ENCODE measurements at regions not wholly inside any gene's neighbourhood (a gene's known extent, or its start where the extent isn't known, plus 50 kb on each side); places are given as distances from the start of the nearest gene placed in this dataset.
"Not testable (repeated sequence)": the region's sequence is repeated elsewhere in the genome, so short reads cannot be mapped to it uniquely, and the experiment has no call there.

DNA sequence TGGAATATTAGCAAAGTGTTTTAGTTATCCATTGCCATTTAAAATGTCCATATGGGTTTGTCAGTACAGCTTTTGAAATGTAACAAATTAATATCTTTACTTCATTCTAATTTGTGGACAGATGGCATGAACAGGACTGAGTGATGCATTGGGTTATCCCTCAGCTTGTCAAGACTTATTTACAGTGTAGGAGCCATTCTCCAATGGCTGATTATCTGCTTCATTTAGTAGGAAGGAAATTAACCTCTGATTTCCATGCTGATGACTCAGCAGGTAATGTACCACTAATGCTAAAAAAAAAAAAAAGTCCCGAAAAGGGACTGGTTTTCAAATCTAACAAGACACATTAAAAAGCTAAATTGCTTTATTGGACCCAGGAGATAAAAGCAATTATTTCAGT, 1149.0 kb upstream of the USP15 start:
- no peak for DNase-seq

DNA sequence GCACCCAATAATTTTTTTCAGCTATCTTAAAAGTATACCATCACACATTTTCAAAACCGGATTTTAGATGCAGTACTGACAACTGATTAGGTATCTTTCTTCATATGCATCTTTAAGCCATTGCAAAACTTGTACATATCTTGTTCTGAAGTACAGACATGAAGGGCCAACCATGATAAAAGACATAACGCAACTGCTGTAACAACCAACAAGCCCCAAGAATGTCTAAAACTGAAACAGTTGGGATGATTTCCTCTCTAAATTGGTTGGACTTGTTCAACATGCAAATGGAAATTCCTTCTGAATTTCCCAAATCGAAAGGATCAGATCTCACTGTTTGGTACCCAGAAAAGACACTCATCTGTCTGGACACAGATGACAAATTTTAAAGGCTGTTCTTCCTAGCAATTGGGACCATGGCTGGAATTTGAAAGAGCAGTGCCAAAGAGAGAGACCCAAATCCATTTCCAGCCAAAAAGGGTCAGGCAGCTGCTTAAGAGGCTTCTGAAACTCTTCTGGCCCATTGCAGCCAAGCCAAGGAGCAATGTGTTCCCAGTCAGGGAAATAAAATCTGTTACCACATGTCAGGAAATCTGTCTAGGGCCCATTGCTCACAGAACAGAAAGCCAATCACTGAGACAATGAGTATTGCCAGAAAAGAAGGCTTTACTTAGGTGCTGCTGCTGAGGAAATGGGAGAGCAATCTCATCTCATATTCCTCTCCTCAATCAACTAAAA, 1122.4 kb upstream of the USP15 start:
- DNase-seq = no peak

- DNase-seq = no peak
Measured at GRCh38 chr12:61138415-61138759, 1121.8 kb upstream of the USP15 start.

- DNase-seq = no peak
Measured at GRCh38 chr12:61161961-61162360, 1098.2 kb upstream of the USP15 start.

DNA sequence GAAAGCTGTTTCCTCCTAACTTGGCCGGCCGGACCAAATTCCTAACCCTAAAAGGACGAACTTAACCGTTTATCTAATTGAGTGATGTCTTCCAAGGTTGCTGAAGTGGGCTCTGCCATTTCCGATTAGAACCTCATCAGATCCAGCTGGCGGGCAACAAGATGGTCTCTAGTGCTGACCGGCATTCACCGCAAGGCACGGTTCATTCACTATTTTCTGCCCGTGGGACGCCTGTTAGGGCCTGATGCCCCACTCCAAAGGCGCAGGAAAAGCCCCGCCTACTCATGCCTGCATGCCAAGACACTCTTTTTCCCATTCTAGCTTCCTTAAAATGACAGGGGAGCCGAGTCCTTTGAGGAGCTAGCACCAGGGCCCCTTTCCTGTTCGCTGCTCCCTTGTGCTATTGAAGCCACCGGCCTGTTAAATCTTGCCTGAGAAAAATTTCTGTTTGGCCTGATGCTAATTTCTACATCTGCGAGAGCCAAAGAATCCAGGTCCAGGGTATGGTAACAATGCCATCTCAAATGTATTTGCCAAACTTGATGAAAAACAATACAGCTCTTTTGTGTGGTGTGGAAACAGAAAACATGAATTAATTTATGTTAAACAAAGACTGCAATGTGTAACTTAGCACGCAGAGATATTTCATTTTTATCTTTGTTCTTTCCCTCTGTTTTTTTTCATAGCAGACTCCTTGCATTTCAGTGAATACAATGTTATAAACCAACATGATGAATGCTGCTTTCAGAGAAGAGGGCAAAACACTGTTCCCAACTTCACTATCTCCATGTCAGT, 1071.2 kb upstream of the USP15 start:
- no peak for DNase-seq

GRCh38 chr12:61213646-61214045, 1046.6 kb upstream of the USP15 start:
- DNase-seq = no peak

GRCh38 chr12:61220337-61220736, 1039.9 kb upstream of the USP15 start:
- no peak for DNase-seq

GRCh38 chr12:61232040-61232439, 1028.2 kb upstream of the USP15 start:
- DNase-seq = no peak

- DNase-seq = no peak
Measured at GRCh38 chr12:61250303-61250702, 1009.9 kb upstream of the USP15 start.

- no peak for DNase-seq
Measured at GRCh38 chr12:61251076-61251475, 1009.1 kb upstream of the USP15 start.

DNA sequence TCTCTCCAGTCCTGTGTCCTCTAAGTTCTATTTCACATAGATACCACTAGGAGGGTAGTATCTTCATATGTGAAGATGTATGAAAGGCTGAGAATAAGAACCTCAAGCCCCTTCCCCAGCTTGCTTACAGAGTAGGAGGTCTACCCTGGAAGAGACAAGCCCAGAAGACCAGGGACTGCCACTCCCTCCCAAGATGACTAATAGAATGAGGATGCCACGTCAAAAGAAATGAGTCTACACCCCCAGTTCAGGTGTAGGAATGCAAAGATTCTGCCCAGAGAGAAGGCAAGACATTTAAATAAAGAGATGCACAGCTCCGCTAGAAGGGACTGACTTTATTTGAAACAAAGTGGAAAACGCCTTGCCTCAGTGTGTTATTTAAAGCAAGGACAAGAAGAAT, 1006.0 kb upstream of the USP15 start:
- no peak for DNase-seq

DNA sequence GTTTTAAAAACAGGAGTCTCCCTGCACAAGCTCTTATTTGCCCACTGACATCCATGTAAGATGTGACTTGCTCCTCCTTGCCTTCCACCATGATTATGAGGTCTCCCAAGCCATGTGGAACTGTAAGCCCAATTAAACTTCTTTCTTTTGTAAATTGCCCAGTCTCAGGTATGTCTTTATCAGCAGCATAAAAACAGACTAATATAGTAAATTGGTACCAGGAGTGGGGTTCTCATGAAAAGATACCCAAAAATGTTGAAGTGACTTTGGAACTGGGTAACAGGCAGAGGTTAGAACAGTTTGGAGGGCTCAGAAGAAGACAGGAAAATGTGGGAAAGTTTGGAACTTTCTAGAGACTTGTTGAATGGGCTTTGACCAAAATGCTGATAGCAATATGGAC, 995.9 kb upstream of the USP15 start:
- DNase-seq = not testable (repeated sequence)

DNA sequence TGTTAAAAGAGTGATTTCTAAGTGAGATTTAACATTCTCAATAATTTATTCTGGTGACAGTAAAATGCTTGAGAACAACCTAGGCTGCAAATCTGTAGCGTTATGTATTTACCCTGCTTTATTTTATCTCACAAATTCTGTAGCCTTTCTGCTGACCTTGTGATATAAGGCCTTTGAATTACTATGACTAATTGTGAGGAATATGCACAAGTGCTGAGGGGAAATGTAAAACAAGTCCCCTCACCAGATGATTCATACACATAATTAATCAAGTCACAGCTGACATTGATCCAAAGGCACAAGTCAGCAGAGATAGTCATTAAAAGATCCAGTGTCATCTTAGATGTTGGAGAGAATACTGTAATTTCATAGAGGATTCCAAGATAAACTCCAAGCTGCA, 992.7 kb upstream of the USP15 start:
- no peak for DNase-seq

- DNase-seq = no peak
Measured at GRCh38 chr12:61272441-61272840, 987.8 kb upstream of the USP15 start.

DNA sequence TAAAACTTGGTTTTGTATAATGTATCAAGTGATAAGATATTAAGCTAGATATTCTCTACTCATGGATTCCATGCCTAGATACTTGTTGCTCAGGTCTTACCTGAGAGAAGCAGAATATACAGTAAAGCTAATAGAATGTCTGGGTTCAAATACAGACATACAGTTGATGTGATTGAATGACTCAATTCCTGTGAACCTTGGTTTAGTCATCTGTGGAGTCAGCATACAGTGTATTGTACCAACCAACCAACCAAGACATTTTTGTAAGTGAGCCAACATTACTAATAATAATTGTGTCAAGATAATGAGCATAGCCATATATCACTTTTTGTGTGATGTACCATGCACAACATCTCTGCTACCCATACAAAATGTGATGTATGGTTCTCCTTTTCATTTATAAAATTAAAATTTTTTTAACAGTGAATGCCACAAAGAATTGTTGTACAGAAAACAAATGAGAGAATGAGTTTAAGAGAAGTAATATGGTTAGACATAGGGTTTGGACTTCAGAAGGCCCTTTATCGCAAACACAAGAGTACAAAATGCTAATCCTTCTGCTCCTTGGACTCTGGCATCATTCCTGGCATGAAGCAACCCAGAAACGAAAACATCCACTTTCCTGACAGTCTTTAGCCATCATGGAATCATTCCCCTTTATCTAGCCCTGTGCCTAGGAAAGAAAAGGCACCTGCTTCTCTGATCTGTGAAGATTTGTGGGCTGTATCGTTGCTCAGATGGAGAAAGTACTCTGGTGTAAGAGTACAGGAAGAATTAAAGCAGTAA, 977.2 kb upstream of the USP15 start:
- no peak for DNase-seq

DNA sequence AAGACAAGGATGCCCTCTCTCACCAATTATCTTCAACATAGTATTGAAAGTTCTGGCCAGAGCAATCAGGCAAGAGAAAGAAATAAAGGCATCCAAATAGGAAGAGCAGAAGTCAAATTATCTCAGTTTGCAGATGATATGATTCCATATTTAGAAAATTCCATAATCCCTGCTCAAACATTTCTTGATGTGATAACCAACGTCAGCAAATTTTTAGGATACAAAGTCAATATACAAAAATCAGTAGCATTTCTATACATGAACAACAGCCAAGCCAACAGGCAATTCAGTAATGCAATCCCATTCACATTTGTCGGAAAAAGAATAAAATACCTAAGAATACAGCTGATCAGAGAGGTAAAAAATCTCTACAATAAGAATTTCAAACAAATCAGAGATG, 969.7 kb upstream of the USP15 start:
- DNase-seq = no peak

- no peak for DNase-seq
Measured at GRCh38 chr12:61291647-61292046, 968.6 kb upstream of the USP15 start.

DNA sequence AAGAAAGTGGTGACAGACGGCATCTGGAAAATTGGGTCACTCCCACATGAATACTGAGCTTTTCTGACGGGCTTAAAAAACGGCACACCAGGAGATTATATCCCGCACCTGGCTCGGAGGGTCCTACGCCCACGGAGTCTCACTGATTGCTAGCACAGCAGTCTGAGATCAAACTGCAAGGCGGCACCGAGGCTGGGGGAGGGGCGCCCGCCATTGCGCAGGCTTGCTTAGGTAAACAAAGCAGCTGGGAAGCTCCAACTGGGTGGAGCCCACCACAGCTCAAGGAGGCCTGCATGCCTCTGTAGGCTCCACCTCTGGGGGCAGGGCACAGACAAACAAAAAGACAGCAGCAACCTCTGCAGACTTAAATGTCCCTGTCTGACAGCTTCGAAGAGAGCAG, 966.2 kb upstream of the USP15 start:
- DNase-seq = not testable (repeated sequence)

- DNase-seq = no peak
Measured at GRCh38 chr12:61301817-61302216, 958.4 kb upstream of the USP15 start.

- DNase-seq = no peak
Measured at GRCh38 chr12:61302282-61302681, 957.9 kb upstream of the USP15 start.

DNA sequence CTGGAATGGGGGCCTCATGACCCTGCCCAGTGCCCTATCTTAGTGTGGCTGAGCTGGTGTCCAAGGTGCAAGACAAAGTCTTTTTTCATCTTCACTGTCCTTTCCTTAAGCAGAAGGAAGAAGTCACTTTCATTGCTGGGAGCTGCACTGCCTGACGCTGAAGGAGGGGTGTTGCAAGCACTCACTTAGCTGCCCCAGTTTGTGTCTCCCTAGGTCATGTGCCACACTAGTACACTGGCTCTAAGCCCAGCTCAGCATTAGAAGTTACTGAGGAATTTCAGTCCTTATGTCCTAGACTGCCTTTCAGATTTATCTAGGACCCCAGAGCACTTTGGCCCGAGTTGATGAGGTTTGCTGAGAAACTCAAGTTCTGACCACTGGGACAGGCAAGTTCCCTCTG, 952.0 kb upstream of the USP15 start:
- no peak for DNase-seq

DNA sequence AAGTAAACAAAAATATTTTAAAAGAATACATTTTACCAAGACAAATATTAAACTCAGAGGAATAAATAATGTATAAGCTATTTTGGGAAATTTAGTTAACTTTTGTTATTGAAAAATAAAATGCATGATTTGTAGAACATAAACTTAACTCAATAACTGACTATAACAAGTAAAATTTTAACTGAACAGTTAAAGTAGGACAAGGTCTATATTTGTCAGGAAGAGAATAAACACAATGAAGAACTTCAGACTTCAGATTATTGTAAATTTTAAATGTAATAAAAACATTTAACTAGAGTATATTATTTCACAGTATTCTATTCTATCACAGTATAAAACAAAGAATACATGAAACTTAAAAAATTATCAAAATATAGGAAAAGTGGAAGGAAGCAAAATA, 948.8 kb upstream of the USP15 start:
- DNase-seq = no peak

GRCh38 chr12:61348871-61349270, 911.3 kb upstream of the USP15 start:
- DNase-seq = no peak

GRCh38 chr12:61355105-61355504, 905.1 kb upstream of the USP15 start:
- no peak for DNase-seq
